CD4-positive, CD25-positive, alpha-beta regulatory T cell (primary cell): ENCODE measurements at regions not wholly inside any gene's neighbourhood (a gene's known extent, or its start where the extent isn't known, plus 50 kb on each side); places are given as distances from the start of the nearest gene placed in this dataset.

ENCODE experiments used
- ATAC-seq, 2 donors: fragments of 150-1000 bp; cut with Tn5 transposase; one replicate each; pipeline ENCODE4 v1.10.0; 2021; ENCODE audit warnings: low read depth in 2 of 2, moderate number of reproducible peaks in 2 of 2, moderate library complexity in 1 of 2
- DNase-seq, 3 donors: peaks; one replicate each; pipeline versions ENCODE4 v3.0.0 to v3.0.0-alpha.2; 2012 to 2022; ENCODE audit warnings: mixed read lengths in 1 of 3
- H3K27ac ChIP-seq: one replicate; pipeline ENCODE4 v1.7.0; 2013; ENCODE audit warnings: mild to moderate bottlenecking, low read length; ENCODE audit not compliant: insufficient read depth, poor library complexity, severe bottlenecking
- H3K27me3 ChIP-seq: one replicate; pipeline ENCODE4 v1.7.0; 2013; ENCODE audit warnings: low read length; ENCODE audit not compliant: control insufficient read depth, insufficient read depth
- H3K36me3 ChIP-seq: one replicate; pipeline ENCODE4 v1.7.0; 2013; ENCODE audit warnings: mild to moderate bottlenecking, low read length, moderate library complexity; ENCODE audit not compliant: control insufficient read depth, insufficient read depth
- H3K4me1 ChIP-seq: 2 replicates; pipeline ENCODE4 v1.7.0; 2013; ENCODE audit warnings: mild to moderate bottlenecking, low read length; ENCODE audit not compliant: insufficient read depth, control insufficient read depth, poor library complexity, severe bottlenecking
- H3K4me3 ChIP-seq: one replicate; pipeline ENCODE4 v1.7.0; 2013; ENCODE audit warnings: low read depth, mild to moderate bottlenecking, low read length, moderate library complexity
- H3K9me3 ChIP-seq, 2 experiments: 1 replicate in 1 of 2; 2 replicates in 1 of 2; pipeline ENCODE4 v1.7.0; 2013; ENCODE audit warnings: low read length in 2 of 2, mild to moderate bottlenecking in 1 of 2, moderate library complexity in 1 of 2; ENCODE audit not compliant: control insufficient read depth in 2 of 2
- H3K27ac Mint-ChIP-seq, 3 donors: one replicate each; pipeline ENCODE4 v1.8.0; 2020 to 2022; ENCODE audit warnings: mild to moderate bottlenecking in 3 of 3, mixed read lengths in 3 of 3, moderate library complexity in 2 of 3
- H3K27me3 Mint-ChIP-seq: one replicate; pipeline ENCODE4 v1.8.0; 2022; ENCODE audit warnings: mild to moderate bottlenecking, mixed read lengths
- H3K36me3 Mint-ChIP-seq: one replicate; pipeline ENCODE4 v1.8.0; 2020; ENCODE audit warnings: mixed read lengths
- H3K4me1 Mint-ChIP-seq, 4 donors: one replicate each; pipeline ENCODE4 v1.8.0; 2020 to 2022; ENCODE audit warnings: mixed read lengths in 4 of 4, mild to moderate bottlenecking in 1 of 4
- H3K4me3 Mint-ChIP-seq, 4 donors: one replicate each; pipeline ENCODE4 v1.8.0; 2020 to 2022; ENCODE audit warnings: mild to moderate bottlenecking in 4 of 4, mixed read lengths in 4 of 4, moderate library complexity in 3 of 4
- H3K9me3 Mint-ChIP-seq, 7 donors: one replicate each; pipeline ENCODE4 v1.8.0; 2020 to 2022; ENCODE audit warnings: mixed read lengths in 7 of 7, mild to moderate bottlenecking in 3 of 7, moderate library complexity in 2 of 7

DNA sequence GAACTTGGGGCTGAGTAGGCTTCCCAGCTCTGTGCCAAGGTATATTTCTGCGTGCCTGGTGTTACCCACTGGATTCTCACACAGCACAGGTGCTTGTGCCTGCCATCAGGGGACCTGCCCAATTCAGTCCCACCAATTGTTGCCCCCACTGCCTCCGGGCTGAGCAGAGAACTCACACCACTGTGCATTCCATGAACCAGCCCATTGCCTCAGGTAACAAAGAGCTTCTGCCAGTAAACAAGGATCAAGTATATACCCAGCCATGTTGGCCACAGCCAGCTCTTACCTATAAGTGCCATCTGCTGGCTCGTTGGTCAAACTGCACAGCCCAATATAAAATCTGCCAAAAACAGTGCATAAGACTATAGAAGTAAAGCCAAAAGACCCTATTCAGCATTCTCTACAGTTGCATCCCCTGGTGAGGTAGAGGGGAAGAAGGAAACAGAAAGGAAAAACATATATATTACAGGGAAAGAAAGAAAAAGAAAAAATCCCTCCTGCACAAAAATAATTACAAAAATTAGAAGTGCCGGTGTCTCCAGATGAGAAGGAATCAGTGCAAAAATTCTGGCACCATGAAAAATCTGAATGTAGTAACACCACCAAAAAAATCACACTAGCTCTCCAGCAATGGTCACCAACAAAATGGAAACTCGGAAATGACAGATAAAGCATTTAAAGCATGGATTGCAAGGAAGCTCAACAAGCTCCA is 241.4 kb downstream of the IBTK start:
- Histone ChIP-seq H3K36me3 (no peaks in the 10 kb centered on the region), H3K4me3 (no peak overlapping the region), H3K9me3 (no peaks in the 10 kb centered on the region), H3K27ac (no peak overlapping the region), H3K27me3 (no peaks in the 10 kb centered on the region), H3K4me1 (no peaks in the 10 kb centered on the region)
- peaks cover 3 to 14% (median 5%) of the 10 kb centered on the region in 7 donors for H3K9me3 Mint-ChIP-seq
- no peaks in the 10 kb centered on the region for H3K27me3 Mint-ChIP-seq
- H3K4me1 Mint-ChIP-seq = no peaks in the 10 kb centered on the region
- H3K4me3 Mint-ChIP-seq = no peak overlapping the region
- DNase-seq (peak in 1 of 3 donors; percentile 5), ATAC-seq (no peak)
- no peaks in the 10 kb centered on the region for H3K36me3 Mint-ChIP-seq
- no peak overlapping the region for H3K27ac Mint-ChIP-seq

DNA sequence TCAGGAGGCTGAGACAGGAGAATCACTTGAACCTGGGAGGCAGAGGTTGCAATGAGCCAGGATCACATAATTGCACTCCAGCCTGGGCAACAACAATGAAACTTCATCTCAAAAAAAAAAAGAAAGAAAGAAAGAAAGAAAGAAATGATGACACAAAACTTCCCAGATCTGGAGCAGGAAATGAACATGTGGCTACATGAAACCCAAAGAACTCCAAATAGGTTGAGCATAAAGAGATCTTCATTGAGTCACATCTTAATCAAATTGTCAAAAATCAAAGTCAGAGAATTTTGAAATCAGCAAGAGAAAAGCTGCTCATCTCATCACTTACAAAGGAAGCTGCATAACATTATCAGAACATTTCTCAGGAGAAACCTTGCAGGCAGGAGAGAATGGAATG is 247.0 kb downstream of the IBTK start:
- ATAC-seq = no peak
- peaks cover 0 to 3% (median 0%) of the 10 kb centered on the region in 7 donors for H3K9me3 Mint-ChIP-seq
- peaks cover 4% of the 10 kb centered on the region for H3K27me3 Mint-ChIP-seq

DNA sequence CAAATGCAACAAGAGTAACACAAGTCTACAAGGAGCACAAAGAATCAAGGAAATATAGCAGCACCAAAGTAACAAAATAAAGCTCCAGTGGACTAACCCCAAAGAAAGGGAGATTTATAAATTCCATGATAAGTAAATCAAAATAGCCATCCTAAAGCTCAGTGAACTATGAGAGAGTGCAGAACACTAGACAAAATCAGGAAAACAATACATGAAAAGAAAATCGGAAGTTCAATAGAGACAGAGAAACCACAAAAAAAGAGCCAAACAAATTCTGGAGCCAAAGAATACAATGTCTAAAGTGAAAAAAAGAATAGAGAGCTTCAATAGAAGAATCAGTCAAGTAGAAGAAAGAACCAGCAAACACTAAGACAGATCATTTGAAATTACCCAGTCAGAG is 247.3 kb upstream of the TENT5A start:
- no peaks in the 10 kb centered on the region for H3K4me1 Mint-ChIP-seq
- no peak overlapping the region for H3K4me3 Mint-ChIP-seq
- peaks cover 0 to 3% (median 0%) of the 10 kb centered on the region in 7 donors for H3K9me3 Mint-ChIP-seq
- no peaks in the 10 kb centered on the region for H3K36me3 ChIP-seq
- no peak for ATAC-seq
- H3K4me3 ChIP-seq = no peak overlapping the region
- H3K27ac Mint-ChIP-seq = no peak overlapping the region
- no peaks in the 10 kb centered on the region for H3K36me3 Mint-ChIP-seq
- H3K27me3 ChIP-seq = no peaks in the 10 kb centered on the region
- H3K9me3 ChIP-seq = no peaks in the 10 kb centered on the region
- H3K27me3 Mint-ChIP-seq = peaks cover 4% of the 10 kb centered on the region
- no peak overlapping the region for H3K27ac ChIP-seq
- no peaks in the 10 kb centered on the region for H3K4me1 ChIP-seq
- DNase-seq = no peak

More for the DNA sequence above, 247.0 kb downstream of the IBTK start:
- Histone ChIP-seq H3K27me3 (no peaks in the 10 kb centered on the region), H3K4me1 (no peaks in the 10 kb centered on the region), H3K27ac (no peak overlapping the region), H3K4me3 (no peak overlapping the region), H3K36me3 (no peaks in the 10 kb centered on the region), H3K9me3 (no peaks in the 10 kb centered on the region)
- Mint-ChIP-seq H3K4me1 (no peaks in the 10 kb centered on the region), H3K27ac (no peak overlapping the region), H3K36me3 (no peaks in the 10 kb centered on the region), H3K4me3 (no peak overlapping the region)
- DNase-seq = no peak

DNA sequence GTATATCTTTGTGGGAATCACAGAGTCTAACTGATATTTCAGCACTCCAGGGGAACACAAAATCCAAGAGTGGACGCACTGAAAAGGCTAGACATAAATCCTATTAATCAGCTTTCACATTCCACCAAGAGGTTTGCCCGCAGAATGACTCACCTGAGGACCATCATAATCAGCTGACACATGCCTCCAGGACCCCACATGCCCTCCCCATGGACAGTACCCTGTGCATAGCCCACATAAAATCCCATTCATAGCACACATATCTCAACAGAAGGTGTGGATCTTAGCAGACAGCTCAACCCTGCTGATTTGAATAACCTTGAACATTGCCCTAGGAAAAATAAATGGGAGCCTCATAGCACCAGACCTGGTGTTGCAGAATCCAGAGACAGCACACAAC is 246.8 kb upstream of the TENT5A start:
- Histone ChIP-seq H3K27ac (no peak overlapping the region), H3K27me3 (no peaks in the 10 kb centered on the region), H3K4me3 (no peak overlapping the region), H3K4me1 (no peaks in the 10 kb centered on the region), H3K9me3 (no peaks in the 10 kb centered on the region), H3K36me3 (no peaks in the 10 kb centered on the region)
- ATAC-seq (no peak), DNase-seq (no peak)
- no peaks in the 10 kb centered on the region for H3K4me1 Mint-ChIP-seq
- H3K9me3 Mint-ChIP-seq = peaks cover 0 to 3% (median 0%) of the 10 kb centered on the region in 7 donors
- no peaks in the 10 kb centered on the region for H3K36me3 Mint-ChIP-seq
- peaks cover 4% of the 10 kb centered on the region for H3K27me3 Mint-ChIP-seq
- H3K27ac Mint-ChIP-seq = no peak overlapping the region
- peak overlapping the region in 1 of 4 donors; percentile 75 for H3K4me3 Mint-ChIP-seq

DNA sequence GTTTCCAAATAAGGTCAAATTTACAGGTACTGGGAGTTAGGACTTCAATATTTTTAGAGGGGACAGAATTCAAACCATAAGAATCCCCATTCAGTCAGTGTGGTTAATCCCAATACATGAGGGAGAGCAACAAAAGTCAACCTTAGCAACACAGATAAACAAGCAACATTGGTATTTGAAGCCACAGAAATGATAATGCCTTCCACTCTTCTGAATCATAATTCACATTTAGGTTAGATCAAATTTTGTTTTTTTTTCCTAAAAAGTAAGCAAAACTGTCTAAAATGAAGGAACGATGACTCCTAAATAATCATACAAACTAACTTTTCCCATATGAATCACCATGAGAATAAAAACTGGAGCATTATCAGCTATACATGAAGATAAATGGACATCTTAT is 246.0 kb upstream of the TENT5A start:
- no peak for DNase-seq
- no peaks in the 10 kb centered on the region for H3K36me3 Mint-ChIP-seq
- H3K27ac Mint-ChIP-seq = no peak overlapping the region
- H3K27me3 Mint-ChIP-seq = peaks cover 4% of the 10 kb centered on the region
- Histone ChIP-seq H3K4me1 (no peaks in the 10 kb centered on the region), H3K27ac (no peak overlapping the region), H3K4me3 (no peak overlapping the region), H3K27me3 (no peaks in the 10 kb centered on the region), H3K9me3 (no peaks in the 10 kb centered on the region), H3K36me3 (no peaks in the 10 kb centered on the region)
- ATAC-seq = no peak
- peaks cover 0 to 3% (median 0%) of the 10 kb centered on the region in 7 donors for H3K9me3 Mint-ChIP-seq
- H3K4me3 Mint-ChIP-seq = no peak overlapping the region
- no peaks in the 10 kb centered on the region for H3K4me1 Mint-ChIP-seq

DNA sequence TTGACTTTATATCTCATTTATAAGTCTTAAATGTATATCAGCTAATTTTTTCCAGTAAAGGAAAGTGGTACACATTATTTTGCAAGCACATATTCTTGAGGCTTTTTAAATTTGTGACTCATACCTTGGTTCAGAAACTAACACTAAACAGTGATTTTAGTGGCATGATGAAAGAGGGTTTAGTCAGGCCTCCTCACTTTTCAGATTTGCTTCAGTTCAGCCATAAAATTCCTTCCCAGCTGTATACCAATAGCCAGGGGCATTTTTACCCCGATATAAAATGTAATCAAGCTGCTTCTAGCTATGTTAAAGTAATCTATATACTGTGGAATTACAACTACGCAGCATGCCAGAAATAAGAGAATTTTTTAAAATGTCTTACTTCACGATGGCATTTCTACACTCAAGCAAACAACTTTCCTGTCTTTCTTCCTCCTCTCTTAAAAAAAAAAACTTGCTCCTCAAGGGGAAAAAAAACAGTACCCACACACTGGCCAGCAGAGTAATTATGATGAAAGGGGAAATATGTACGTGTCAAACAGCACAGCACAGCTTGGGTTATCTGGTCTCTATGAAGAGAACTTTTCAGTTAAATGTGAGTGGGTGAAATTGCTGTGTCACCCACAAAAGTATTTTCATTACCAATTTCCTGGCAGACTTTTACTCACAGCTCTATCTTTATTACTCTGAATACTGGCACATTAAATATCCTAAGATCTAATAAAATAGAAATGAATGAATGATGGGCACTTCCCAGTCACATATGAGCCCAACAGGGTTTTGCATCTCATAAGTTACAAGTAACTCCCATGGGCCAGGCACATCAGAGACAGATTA is 244.8 kb upstream of the TENT5A start:
- no peak for DNase-seq
- no peak overlapping the region for H3K27ac Mint-ChIP-seq

DNA sequence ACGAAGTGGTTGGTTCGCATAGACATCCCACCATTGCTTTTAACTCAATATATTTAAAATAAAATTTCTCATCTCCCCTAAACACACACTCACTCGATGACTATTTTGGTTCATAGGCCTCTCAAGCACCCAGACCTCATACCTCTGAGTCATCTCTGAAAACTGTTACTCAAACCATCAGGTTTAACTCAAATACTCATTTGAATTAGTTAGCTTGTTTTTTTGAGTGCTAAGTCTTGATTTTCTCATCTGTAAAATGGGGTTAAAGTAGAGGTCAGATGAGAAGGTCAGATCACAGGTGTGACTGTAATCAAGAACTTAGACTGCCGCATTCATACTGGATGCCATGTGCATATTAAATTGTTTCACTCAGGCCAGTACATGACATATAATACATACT is 243.9 kb upstream of the TENT5A start:
- H3K27ac ChIP-seq = no peak overlapping the region
- no peaks in the 10 kb centered on the region for H3K4me1 ChIP-seq
- H3K36me3 Mint-ChIP-seq = no peaks in the 10 kb centered on the region
- no peaks in the 10 kb centered on the region for H3K27me3 ChIP-seq
- H3K27me3 Mint-ChIP-seq = peaks cover 4% of the 10 kb centered on the region
- H3K4me1 Mint-ChIP-seq = no peaks in the 10 kb centered on the region
- no peaks in the 10 kb centered on the region for H3K9me3 ChIP-seq
- H3K4me3 Mint-ChIP-seq = no peak overlapping the region
- H3K9me3 Mint-ChIP-seq = peaks cover 0 to 3% (median 0%) of the 10 kb centered on the region in 7 donors
- no peaks in the 10 kb centered on the region for H3K36me3 ChIP-seq
- DNase-seq (no peak), ATAC-seq (no peak)
- no peak overlapping the region for H3K27ac Mint-ChIP-seq
- no peak overlapping the region for H3K4me3 ChIP-seq

More for the DNA sequence above, 244.8 kb upstream of the TENT5A start:
- peaks cover 4% of the 10 kb centered on the region for H3K27me3 Mint-ChIP-seq
- Histone ChIP-seq H3K4me3 (no peak overlapping the region), H3K4me1 (no peaks in the 10 kb centered on the region), H3K27ac (no peak overlapping the region), H3K9me3 (no peaks in the 10 kb centered on the region), H3K27me3 (no peaks in the 10 kb centered on the region), H3K36me3 (no peaks in the 10 kb centered on the region)
- H3K36me3 Mint-ChIP-seq = no peaks in the 10 kb centered on the region
- peaks cover 0 to 3% (median 0%) of the 10 kb centered on the region in 7 donors for H3K9me3 Mint-ChIP-seq
- no peaks in the 10 kb centered on the region for H3K4me1 Mint-ChIP-seq
- no peak overlapping the region for H3K4me3 Mint-ChIP-seq
- no peak for ATAC-seq
